ENCODE measurements at regions not wholly inside any gene's neighbourhood (a gene's known extent, or its start where the extent isn't known, plus 50 kb on each side); places are given as distances from the start of the nearest gene placed in this dataset.

DNA sequence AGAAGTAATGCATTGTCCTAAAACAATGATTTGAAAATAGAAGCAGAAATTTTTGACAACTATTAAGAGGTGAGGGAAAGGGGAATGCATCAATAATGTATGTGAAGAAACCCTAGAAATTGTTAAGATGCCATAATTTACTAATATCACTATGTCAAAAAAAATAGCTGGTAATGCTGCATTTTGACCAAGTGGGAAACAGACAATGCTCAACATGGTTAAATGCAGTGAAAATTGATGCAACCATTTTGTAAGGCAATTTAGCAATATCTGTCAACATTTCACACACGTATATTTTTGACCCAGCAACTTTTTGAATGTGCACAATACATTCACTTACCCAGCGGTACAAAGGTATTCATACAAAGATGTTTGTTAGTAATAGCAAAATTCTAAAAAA is 381.6 kb downstream of the CDH11 start:
- TF ChIP-seq, protein P1, sequence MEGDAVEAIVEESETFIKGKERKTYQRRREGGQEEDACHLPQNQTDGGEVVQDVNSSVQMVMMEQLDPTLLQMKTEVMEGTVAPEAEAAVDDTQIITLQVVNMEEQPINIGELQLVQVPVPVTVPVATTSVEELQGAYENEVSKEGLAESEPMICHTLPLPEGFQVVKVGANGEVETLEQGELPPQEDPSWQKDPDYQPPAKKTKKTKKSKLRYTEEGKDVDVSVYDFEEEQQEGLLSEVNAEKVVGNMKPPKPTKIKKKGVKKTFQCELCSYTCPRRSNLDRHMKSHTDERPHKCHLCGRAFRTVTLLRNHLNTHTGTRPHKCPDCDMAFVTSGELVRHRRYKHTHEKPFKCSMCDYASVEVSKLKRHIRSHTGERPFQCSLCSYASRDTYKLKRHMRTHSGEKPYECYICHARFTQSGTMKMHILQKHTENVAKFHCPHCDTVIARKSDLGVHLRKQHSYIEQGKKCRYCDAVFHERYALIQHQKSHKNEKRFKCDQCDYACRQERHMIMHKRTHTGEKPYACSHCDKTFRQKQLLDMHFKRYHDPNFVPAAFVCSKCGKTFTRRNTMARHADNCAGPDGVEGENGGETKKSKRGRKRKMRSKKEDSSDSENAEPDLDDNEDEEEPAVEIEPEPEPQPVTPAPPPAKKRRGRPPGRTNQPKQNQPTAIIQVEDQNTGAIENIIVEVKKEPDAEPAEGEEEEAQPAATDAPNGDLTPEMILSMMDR (IDR thresholded peaks at IDR 0.05) = no peak
- no peak for TF ChIP-seq EP300 (IDR thresholded peaks at IDR 0.05)
